AG10803 (cell line): ENCODE measurements at regions not wholly inside any gene's neighbourhood (a gene's known extent, or its start where the extent isn't known, plus 50 kb on each side); places are given as distances from the start of the nearest gene placed in this dataset.
"Not testable (repeated sequence)": the region's sequence is repeated elsewhere in the genome, so short reads cannot be mapped to it uniquely, and the experiment has no call there.

Experiments used
- DNase-seq: peaks from one replicate; pipeline ENCODE4 v3.0.0; 2010; ENCODE audit warnings: low read depth
- H3K4me3 ChIP-seq: 2 replicates; pipeline ENCODE4 v1.5.1; 2011; ENCODE audit warnings: mild to moderate bottlenecking, low read length, control low read depth

- not testable (repeated sequence) for H3K4me3 ChIP-seq
- peak; percentile 49 for DNase-seq
These were observed 277.9 kb upstream of the NBPF12 start for GRCh38 chr1:146660242-146660641.

- peak; percentile 28 for DNase-seq
- H3K4me3 ChIP-seq = not testable (repeated sequence)
These were observed 281.6 kb upstream of the NBPF12 start for GRCh38 chr1:146656356-146657060.

- DNase-seq = not testable (repeated sequence)
These were observed 283.4 kb upstream of the NBPF12 start for GRCh38 chr1:146654763-146655162.

GRCh38 chr1:146645978-146646604 is 292.0 kb upstream of the NBPF12 start:
- H3K4me3 ChIP-seq, DNase-seq: not testable (repeated sequence)

More at GRCh38 chr1:146654763-146655162, 283.4 kb upstream of the NBPF12 start:
- not testable (repeated sequence) for H3K4me3 ChIP-seq

GRCh38 chr1:146641534-146641933 is 296.6 kb upstream of the NBPF12 start:
- not testable (repeated sequence) for DNase-seq, H3K4me3 ChIP-seq

- H3K4me3 ChIP-seq, DNase-seq: not testable (repeated sequence)
These were observed 297.5 kb upstream of the NBPF12 start for GRCh38 chr1:146640671-146641070.

- H3K4me3 ChIP-seq, DNase-seq: not testable (repeated sequence)
These were observed 307.8 kb upstream of the NBPF12 start for GRCh38 chr1:146630302-146630701.

GRCh38 chr1:146618582-146618981 is 319.5 kb upstream of the NBPF12 start:
- not testable (repeated sequence) for DNase-seq, H3K4me3 ChIP-seq

- DNase-seq, H3K4me3 ChIP-seq: not testable (repeated sequence)
These were observed 333.4 kb upstream of the NBPF12 start for GRCh38 chr1:146604681-146605080.

GRCh38 chr1:146600720-146601307 is 337.3 kb upstream of the NBPF12 start:
- not testable (repeated sequence) for DNase-seq, H3K4me3 ChIP-seq

- DNase-seq, H3K4me3 ChIP-seq: not testable (repeated sequence)
These were observed 338.2 kb upstream of the NBPF12 start for GRCh38 chr1:146599906-146600305.

GRCh38 chr1:146581229-146581628 is 352.4 kb upstream of the NOTCH2NLA start:
- not testable (repeated sequence) for H3K4me3 ChIP-seq, DNase-seq

- not testable (repeated sequence) for H3K4me3 ChIP-seq, DNase-seq
These were observed 338.7 kb upstream of the NOTCH2NLA start for GRCh38 chr1:146567541-146567940.

- H3K4me3 ChIP-seq, DNase-seq: not testable (repeated sequence)
These were observed 329.2 kb upstream of the NOTCH2NLA start for GRCh38 chr1:146558032-146558431.

GRCh38 chr1:146556405-146556804 is 327.6 kb upstream of the NOTCH2NLA start:
- not testable (repeated sequence) for DNase-seq, H3K4me3 ChIP-seq

- not testable (repeated sequence) for DNase-seq, H3K4me3 ChIP-seq
These were observed 323.6 kb upstream of the NOTCH2NLA start for GRCh38 chr1:146552414-146552813.

- not testable (repeated sequence) for H3K4me3 ChIP-seq, DNase-seq
These were observed 319.9 kb upstream of the NOTCH2NLA start for GRCh38 chr1:146548684-146549083.

- not testable (repeated sequence) for DNase-seq, H3K4me3 ChIP-seq
These were observed 317.4 kb upstream of the NOTCH2NLA start for GRCh38 chr1:146546189-146546588.

- DNase-seq, H3K4me3 ChIP-seq: not testable (repeated sequence)
These were observed 309.1 kb upstream of the NOTCH2NLA start for GRCh38 chr1:146537775-146538373.

GRCh38 chr1:146536028-146536427 is 307.2 kb upstream of the NOTCH2NLA start:
- DNase-seq = not testable (repeated sequence)

More at GRCh38 chr1:146536028-146536427, 307.2 kb upstream of the NOTCH2NLA start:
- H3K4me3 ChIP-seq = not testable (repeated sequence)
